Natural killer cell (primary cell): ENCODE measurements at regions not wholly inside any gene's neighbourhood (a gene's known extent, or its start where the extent isn't known, plus 50 kb on each side); places are given as distances from the start of the nearest gene placed in this dataset.

Experiments used
- ATAC-seq, 3 donors: fragments of 150-1000 bp in 2 of 3; fragments of 200-7000 bp in 1 of 3; cut with Tn5 transposase; 1 replicate in 1 of 3; 2 replicates in 2 of 3; pipeline ENCODE4 v1.10.0; 2021; ENCODE audit warnings: mild to moderate bottlenecking in 2 of 3, moderate library complexity in 2 of 3
- DNase-seq, 2 donors: peaks; one replicate each; pipeline versions ENCODE4 v3.0.0 to v3.0.0-alpha.2; 2013 to 2021; ENCODE audit warnings: mixed read lengths in 1 of 2
- H3K27ac ChIP-seq: one replicate; pipeline ENCODE4 v1.5.1; 2013; ENCODE audit warnings: mild to moderate bottlenecking, low read length
- H3K27me3 ChIP-seq: one replicate; pipeline ENCODE4 v1.6.1; 2013; ENCODE audit warnings: low read length; ENCODE audit not compliant: control insufficient read depth, insufficient read depth
- H3K36me3 ChIP-seq: one replicate; pipeline ENCODE4 v1.6.1; 2013; ENCODE audit warnings: low read length; ENCODE audit not compliant: control insufficient read depth, insufficient read depth
- H3K4me1 ChIP-seq: one replicate; pipeline ENCODE4 v1.6.1; 2013; ENCODE audit warnings: low read length; ENCODE audit not compliant: control insufficient read depth, insufficient read depth
- H3K4me3 ChIP-seq: one replicate; pipeline ENCODE4 v1.5.1; 2013; ENCODE audit warnings: low read length
- H3K9me3 ChIP-seq: one replicate; pipeline ENCODE4 v1.6.1; 2013; ENCODE audit warnings: low read length; ENCODE audit not compliant: control insufficient read depth, insufficient read depth
- H3K27ac Mint-ChIP-seq, 2 donors: one replicate each; pipeline ENCODE4 v1.8.0; 2022; ENCODE audit warnings: mild to moderate bottlenecking in 2 of 2, mixed read lengths in 2 of 2, moderate library complexity in 1 of 2
- H3K27me3 Mint-ChIP-seq, 2 donors: one replicate each; pipeline ENCODE4 v1.8.0; 2022; ENCODE audit warnings: low read depth in 2 of 2, mixed read lengths in 2 of 2
- H3K36me3 Mint-ChIP-seq: one replicate; pipeline ENCODE4 v1.8.0; 2022; ENCODE audit warnings: mixed read lengths
- H3K4me1 Mint-ChIP-seq, 2 donors: one replicate each; pipeline ENCODE4 v1.8.0; 2022; ENCODE audit warnings: mixed read lengths in 2 of 2
- H3K4me3 Mint-ChIP-seq: one replicate; pipeline ENCODE4 v1.8.0; 2022; ENCODE audit warnings: mild to moderate bottlenecking, moderate library complexity, mixed read lengths
- H3K9me3 Mint-ChIP-seq, 2 donors: one replicate each; pipeline ENCODE4 v1.8.0; 2022; ENCODE audit warnings: mixed read lengths in 2 of 2
- CTCF ChIP-seq: fragments of 200-600 bp; IDR thresholded peaks from one replicate; pipeline ENCODE4 v1.8.0; 2022; ENCODE audit warnings: antibody characterized with exemption
- WGBS: methylation state at CpG from one replicate; pipeline ENCODE4 v1.1.7; 2013; ENCODE audit warnings: missing lambda C conversion rate; ENCODE audit not compliant: insufficient coverage; 5-methylcytosine and 5-hydroxymethylcytosine counted together
- intact Hi-C: fragments of 100-400 bp; cut with micrococcal nuclease; formaldehyde crosslinking; loops from one replicate; pipeline ENCODE4 v1.14.2; 2022

GRCh38 chr7:109964780-109965179, 1126.1 kb upstream of the LRRN3 start:
- Histone ChIP-seq H3K4me3 (no peak overlapping the region), H3K4me1 (no peaks in the 10 kb centered on the region), H3K27me3 (no peaks in the 10 kb centered on the region), H3K27ac (no peak overlapping the region), H3K36me3 (no peaks in the 10 kb centered on the region), H3K9me3 (peaks cover 8% of the 10 kb centered on the region)
- Mint-ChIP-seq H3K36me3 (peaks cover 6% of the 10 kb centered on the region), H3K27ac (no peak overlapping the region), H3K9me3 (peaks cover 13 to 17% of the 10 kb centered on the region in 2 donors), H3K4me3 (no peak overlapping the region), H3K4me1 (no peaks in the 10 kb centered on the region), H3K27me3 (no peaks in the 10 kb centered on the region)
- no peak for TF ChIP-seq CTCF
- 100% methylated on average over 1 of the region's 2 CpGs for WGBS
- intact Hi-C loops = no loop called here
- no peak for DNase-seq
- ATAC-seq = no peak

GRCh38 chr7:109967406-109967805, 1123.5 kb upstream of the LRRN3 start:
- no peak overlapping the region for H3K27ac ChIP-seq
- H3K4me1 ChIP-seq = no peaks in the 10 kb centered on the region
- no peaks in the 10 kb centered on the region for H3K4me1 Mint-ChIP-seq
- H3K27me3 ChIP-seq = no peaks in the 10 kb centered on the region
- H3K9me3 Mint-ChIP-seq = peaks cover 11 to 17% of the 10 kb centered on the region in 2 donors
- peaks cover 6% of the 10 kb centered on the region for H3K36me3 Mint-ChIP-seq
- no peak for DNase-seq
- H3K27me3 Mint-ChIP-seq = no peaks in the 10 kb centered on the region
- H3K27ac Mint-ChIP-seq = no peak overlapping the region
- no peak for ATAC-seq
- intact Hi-C loops = no loop called here
- H3K36me3 ChIP-seq = no peaks in the 10 kb centered on the region
- H3K4me3 Mint-ChIP-seq = no peak overlapping the region
- no peak overlapping the region for H3K4me3 ChIP-seq
- H3K9me3 ChIP-seq = peaks cover 3% of the 10 kb centered on the region
- TF ChIP-seq CTCF = no peak

- Histone ChIP-seq H3K9me3 (no peaks in the 10 kb centered on the region), H3K27ac (no peak overlapping the region), H3K4me1 (no peaks in the 10 kb centered on the region), H3K4me3 (no peak overlapping the region), H3K27me3 (no peaks in the 10 kb centered on the region), H3K36me3 (no peaks in the 10 kb centered on the region)
- ATAC-seq = no peak
- WGBS = no CpG with 5 or more reads among the region's 1 CpG
- H3K4me1 Mint-ChIP-seq = no peaks in the 10 kb centered on the region
- H3K36me3 Mint-ChIP-seq = no peaks in the 10 kb centered on the region
- H3K27ac Mint-ChIP-seq = no peak overlapping the region
- no peak overlapping the region for H3K4me3 Mint-ChIP-seq
- intact Hi-C loops = no loop called here
- H3K27me3 Mint-ChIP-seq = no peaks in the 10 kb centered on the region
- no peak for TF ChIP-seq CTCF
- H3K9me3 Mint-ChIP-seq = peaks cover 23 to 29% of the 10 kb centered on the region in 2 donors
- no peak for DNase-seq
Observed at GRCh38 chr7:109983618-109984017, 1107.3 kb upstream of the LRRN3 start.

- no peak for TF ChIP-seq CTCF
- no peaks in the 10 kb centered on the region for H3K9me3 ChIP-seq
- no peaks in the 10 kb centered on the region for H3K27me3 ChIP-seq
- Mint-ChIP-seq H3K4me1 (no peaks in the 10 kb centered on the region), H3K27ac (no peak overlapping the region), H3K9me3 (peaks cover 20 to 27% of the 10 kb centered on the region in 2 donors), H3K4me3 (no peak overlapping the region), H3K36me3 (no peaks in the 10 kb centered on the region), H3K27me3 (no peaks in the 10 kb centered on the region)
- 84% methylated on average over 5 of the region's 5 CpGs for WGBS
- H3K4me3 ChIP-seq = no peak overlapping the region
- intact Hi-C loops = no loop called here
- ATAC-seq = no peak
- H3K36me3 ChIP-seq = no peaks in the 10 kb centered on the region
- DNase-seq = no peak
- no peak overlapping the region for H3K27ac ChIP-seq
- H3K4me1 ChIP-seq = no peaks in the 10 kb centered on the region
Observed at GRCh38 chr7:109984729-109985128, 1106.2 kb upstream of the LRRN3 start.
